Caco-2 (cell line): ENCODE measurements at regions not wholly inside any gene's neighbourhood (a gene's known extent, or its start where the extent isn't known, plus 50 kb on each side); places are given as distances from the start of the nearest gene placed in this dataset.

Experiments used
- BruUV-seq: library from RNA; stranded (reverse); fragments of 400-500 nt; replicated peaks from 2 replicates; lab custom pipeline; 2021; lab: Mats Ljungman, UMichigan
- CTCF ChIA-PET: fragments of 300-600 bp; sonication (Branson Sonifier 250); formaldehyde crosslinking; loops from one replicate; lab custom pipeline; 2022; ENCODE audit warnings: antibody characterized with exemption; lab: Charles Lee
- POLR2A ChIA-PET: fragments of 300-600 bp; sonication (Branson Sonifier 250); formaldehyde crosslinking; loops from one replicate; lab custom pipeline; 2022; ENCODE audit warnings: antibody characterized with exemption; lab: Charles Lee
- DNase-seq, 2 experiments: peaks; one replicate each; pipeline versions ENCODE4 v3.0.0 to v3.0.0-alpha.2; 2020 to 2022
- H3K27me3 ChIP-seq: replicated peaks from 2 replicates; pipeline ENCODE4 v1.6.0; 2011; ENCODE audit warnings: low read length; ENCODE audit not compliant: control insufficient read depth, insufficient read depth
- H3K36me3 ChIP-seq: 2 replicates; pipeline ENCODE4 v1.5.1; 2011; ENCODE audit warnings: low read length; ENCODE audit not compliant: control insufficient read depth, insufficient read depth
- H3K4me1 ChIP-seq: fragments of 250-450 bp; sonication (Bioruptor Pico); 2 replicates; pipeline ENCODE4 v1.5.1; 2020; ENCODE audit warnings: mild to moderate bottlenecking
- H3K4me3 ChIP-seq: 2 replicates; pipeline ENCODE4 v1.5.1; 2011; ENCODE audit warnings: low read depth, mild to moderate bottlenecking, control low read depth, low read length
- H3K9me3 ChIP-seq: fragments of 250-450 bp; sonication (Bioruptor Pico); 2 replicates; pipeline ENCODE4 v1.5.1; 2020; ENCODE audit warnings: mild to moderate bottlenecking, moderate library complexity
- H3K27ac Mint-ChIP-seq: one replicate; pipeline ENCODE4 v1.8.0; 2022; ENCODE audit warnings: mixed read lengths; ENCODE audit not compliant: unreplicated experiment
- H3K27me3 Mint-ChIP-seq: one replicate; pipeline ENCODE4 v1.8.0; 2022; ENCODE audit warnings: mixed read lengths; ENCODE audit not compliant: insufficient read depth, unreplicated experiment
- H3K36me3 Mint-ChIP-seq: one replicate; pipeline ENCODE4 v1.8.0; 2022; ENCODE audit warnings: mild to moderate bottlenecking, mixed read lengths; ENCODE audit not compliant: insufficient read depth, unreplicated experiment
- H3K4me1 Mint-ChIP-seq: one replicate; pipeline ENCODE4 v1.8.0; 2022; ENCODE audit warnings: low read depth, mixed read lengths; ENCODE audit not compliant: unreplicated experiment
- H3K4me3 Mint-ChIP-seq: one replicate; pipeline ENCODE4 v1.8.0; 2022; ENCODE audit warnings: mild to moderate bottlenecking, moderate library complexity, mixed read lengths; ENCODE audit not compliant: unreplicated experiment
- H3K9me3 Mint-ChIP-seq: one replicate; pipeline ENCODE4 v1.8.0; 2022; ENCODE audit warnings: mixed read lengths; ENCODE audit not compliant: unreplicated experiment
- CTCF ChIP-seq, 2 experiments: fragments of 200-600 bp in 1 of 2; IDR thresholded peaks; 1 replicate in 1 of 2; 2 replicates in 1 of 2; pipeline versions ENCODE4 v1.5.1 to v1.8.0; 2011 to 2022; ENCODE audit warnings: antibody characterized with exemption in 1 of 2, control low read depth in 1 of 2, inconsistent platforms in 1 of 2, low read depth in 1 of 2, low read length in 1 of 2, mild to moderate bottlenecking in 1 of 2, moderate library complexity in 1 of 2; ENCODE audit not compliant: insufficient read depth in 1 of 2, severe bottlenecking in 1 of 2, unreplicated experiment in 1 of 2
- intact Hi-C: fragments of 100-400 bp; cut with micrococcal nuclease; formaldehyde crosslinking; loops from one replicate; pipeline ENCODE4 v1.10.0; 2022; ENCODE audit not compliant: unreplicated experiment

GRCh38 chr5:165135565-165135964 is 1630.1 kb downstream of the MAT2B start:
- H3K9me3 Mint-ChIP-seq = no peaks in the 10 kb centered on the region
- intact Hi-C loops = no loop called here
- POLR2A ChIA-PET = no interaction called here
- H3K27ac Mint-ChIP-seq = no peak overlapping the region
- H3K4me1 Mint-ChIP-seq = no peaks in the 10 kb centered on the region
- Histone ChIP-seq H3K27me3 (no peaks in the 10 kb centered on the region), H3K36me3 (no peaks in the 10 kb centered on the region), H3K4me3 (no peak overlapping the region), H3K9me3 (no peaks in the 10 kb centered on the region), H3K4me1 (no peaks in the 10 kb centered on the region)
- DNase-seq = no peak
- H3K36me3 Mint-ChIP-seq = no peaks in the 10 kb centered on the region
- BruUV-seq = no TSS peak
- no peaks in the 10 kb centered on the region for H3K27me3 Mint-ChIP-seq
- no peak for TF ChIP-seq CTCF (IDR thresholded peaks at IDR 0.05; ENCODE audit: insufficient read depth in 1 of 2, low read depth in 1 of 2, low read length in 1 of 2, severe bottlenecking in 1 of 2, unreplicated experiment in 1 of 2)
- no peak overlapping the region for H3K4me3 Mint-ChIP-seq
- CTCF ChIA-PET = no interaction called here

GRCh38 chr5:165137701-165138100 is 1632.3 kb downstream of the MAT2B start:
- no peaks in the 10 kb centered on the region for H3K4me1 Mint-ChIP-seq
- no peaks in the 10 kb centered on the region for H3K36me3 ChIP-seq
- no peak for TF ChIP-seq CTCF (IDR thresholded peaks at IDR 0.05; ENCODE audit: insufficient read depth in 1 of 2, low read depth in 1 of 2, low read length in 1 of 2, severe bottlenecking in 1 of 2, unreplicated experiment in 1 of 2)
- H3K4me1 ChIP-seq = no peaks in the 10 kb centered on the region
- H3K27ac Mint-ChIP-seq = no peak overlapping the region
- DNase-seq = no peak
- H3K9me3 Mint-ChIP-seq = no peaks in the 10 kb centered on the region
- no peaks in the 10 kb centered on the region for H3K9me3 ChIP-seq
- H3K36me3 Mint-ChIP-seq = no peaks in the 10 kb centered on the region
- H3K27me3 ChIP-seq = no peaks in the 10 kb centered on the region
- H3K4me3 ChIP-seq = no peak overlapping the region
- BruUV-seq = no TSS peak
- ChIA-PET POLR2A (no interaction called here), CTCF (no interaction called here)
- no peak overlapping the region for H3K4me3 Mint-ChIP-seq
- intact Hi-C loops = no loop called here
- no peaks in the 10 kb centered on the region for H3K27me3 Mint-ChIP-seq

DNA sequence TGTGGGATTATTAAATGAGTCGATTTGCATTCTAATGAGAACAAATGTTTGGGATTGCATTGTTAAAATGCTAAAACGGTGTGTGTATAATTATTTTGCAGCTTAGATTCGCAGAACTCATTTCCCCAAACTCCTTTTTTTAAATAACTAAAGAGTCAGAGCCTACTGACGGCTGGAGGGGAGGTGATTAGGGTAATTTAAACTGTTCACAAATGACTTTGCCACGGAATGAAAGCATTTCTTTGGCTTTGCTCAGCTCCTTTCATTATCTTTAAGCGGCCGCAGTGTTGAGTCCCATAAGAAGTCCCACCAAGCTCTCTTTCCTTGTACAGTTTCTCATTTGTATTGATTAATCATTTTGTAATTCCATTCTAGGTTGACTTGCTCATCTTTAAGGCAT is 1632.8 kb downstream of the MAT2B start:
- no TSS peak for BruUV-seq
- intact Hi-C loops = no loop called here
- no peaks in the 10 kb centered on the region for H3K4me1 ChIP-seq
- Mint-ChIP-seq H3K9me3 (no peaks in the 10 kb centered on the region), H3K4me3 (no peak overlapping the region), H3K4me1 (no peaks in the 10 kb centered on the region), H3K27ac (no peak overlapping the region), H3K36me3 (no peaks in the 10 kb centered on the region), H3K27me3 (no peaks in the 10 kb centered on the region)
- H3K27me3 ChIP-seq = no peaks in the 10 kb centered on the region
- TF ChIP-seq CTCF (IDR thresholded peaks at IDR 0.05; ENCODE audit: insufficient read depth in 1 of 2, low read depth in 1 of 2, low read length in 1 of 2, severe bottlenecking in 1 of 2, unreplicated experiment in 1 of 2) = no peak
- POLR2A ChIA-PET = no interaction called here
- no peak for DNase-seq
- CTCF ChIA-PET = no interaction called here
- no peak overlapping the region for H3K4me3 ChIP-seq
- H3K9me3 ChIP-seq = no peaks in the 10 kb centered on the region
- no peaks in the 10 kb centered on the region for H3K36me3 ChIP-seq
